ENCODE measurements at regions not wholly inside any gene's neighbourhood (a gene's known extent, or its start where the extent isn't known, plus 50 kb on each side); places are given as distances from the start of the nearest gene placed in this dataset.

- RAD21 ChIA-PET (ENCODE audit: low non-redundant PET in 1 of 2, low total read pairs in 2 of 2, uncharacterized antibody in 2 of 2, unreplicated experiment in 2 of 2) = no interaction called here
- no peak for ATAC-seq
Measured at GRCh38 chr1:54463259-54464030, 57.3 kb upstream of the SSBP3 start.

More at GRCh38 chr1:54463259-54464030, 57.3 kb upstream of the SSBP3 start:
- H3K27ac ChIP-seq (ENCODE audit: low read depth, low read length) = no peak overlapping the region
- no peaks in the 10 kb centered on the region for H3K27me3 ChIP-seq (ENCODE audit: insufficient read depth, low read length)
- peaks cover 15 to 25% of the 10 kb centered on the region in 2 experiments; a peak in 3 of 4 replicates for H3K4me1 ChIP-seq (ENCODE audit: control insufficient read depth in 1 of 2, insufficient read depth in 2 of 2, low read length in 2 of 2)
- no peaks in the 10 kb centered on the region for H3K79me2 ChIP-seq (ENCODE audit: insufficient read depth, low read length)
- H3K36me3 ChIP-seq (ENCODE audit: control insufficient read depth in 1 of 2, insufficient read depth in 2 of 2, low read length in 2 of 2) = no peaks in the 10 kb centered on the region
- no peaks in the 10 kb centered on the region for H3K9me3 ChIP-seq (ENCODE audit: control insufficient read depth in 1 of 2, insufficient read depth in 1 of 2, low read depth in 1 of 2, low read length in 2 of 2)
- no peak overlapping the region for H3K4me2 ChIP-seq (ENCODE audit: low read length)
- no peak overlapping the region for H3K9ac ChIP-seq (ENCODE audit: low read length)
- no peaks in the 10 kb centered on the region for H4K20me1 ChIP-seq (ENCODE audit: insufficient read depth)
- H3K4me3 ChIP-seq (replicated peaks in 1 of 2; ENCODE audit: low read depth in 1 of 2, low read length in 2 of 2) = no peak overlapping the region
- no peak for TF ChIP-seq EGR1 (IDR thresholded peaks at IDR 0.05; ENCODE audit: low read depth)
- no peak for TF ChIP-seq EZH2phosphoT487 (IDR thresholded peaks at IDR 0.05; ENCODE audit: borderline replicate concordance)
- TF ChIP-seq YY1 (IDR thresholded peaks at IDR 0.05; ENCODE audit: extremely low read depth, insufficient replicate concordance, low read depth, low read length) = no peak
- TF ChIP-seq REST (IDR thresholded peaks at IDR 0.05; ENCODE audit: low read depth) = no peak
- TF ChIP-seq JUND (IDR thresholded peaks at IDR 0.05) = no peak
- no peak for TF ChIP-seq ZBTB33 (IDR thresholded peaks at IDR 0.05; ENCODE audit: extremely low read depth, insufficient replicate concordance, low read length)
- TF ChIP-seq CTCF (IDR thresholded peaks at IDR 0.05 in 2 of 3, conservative IDR thresholded peaks at IDR 0.05 in 1 of 3; ENCODE audit: borderline replicate concordance in 1 of 3, insufficient read depth in 1 of 3, low read depth in 2 of 3, low read length in 2 of 3) = no peak
- no peak for TF ChIP-seq ATF3 (IDR thresholded peaks at IDR 0.05)
- no peak for TF ChIP-seq SIN3A (IDR thresholded peaks at IDR 0.05; ENCODE audit: low read depth)
- no peak for TF ChIP-seq TCF7L2 (IDR thresholded peaks at IDR 0.05; ENCODE audit: borderline replicate concordance, extremely low read depth, insufficient read depth, insufficient read length)
- no peak for TF ChIP-seq POLR2AphosphoS5 (IDR thresholded peaks at IDR 0.05; ENCODE audit: low read depth, low read length)
- TF ChIP-seq CBX3 (IDR thresholded peaks at IDR 0.05; ENCODE audit: low read depth) = no peak
- CTCF ChIA-PET = interaction anchor here (1.0 kb wide), 1 partner anchor 36 kb away, joined by 3 read pairs; no protein-coding TSS in a partner anchor
- no peak overlapping the region for H2AFZ ChIP-seq (ENCODE audit: low read depth, low read length, poor library complexity, severe bottlenecking)
- no peaks in the 10 kb centered on the region for H3K9me2 ChIP-seq (ENCODE audit: insufficient read depth)
- POLR2A ChIA-PET = interaction anchor here (0.5 kb wide), 1 partner anchor 23 kb away, joined by 3 read pairs; no protein-coding TSS in a partner anchor
- DNase-seq (ENCODE audit: low read depth, low spot score) = no peak
- BruUV-seq (replicated peaks) = no TSS peak
- intact Hi-C loops (cut with micrococcal nuclease) = no loop called here
